ENCODE measurements at regions not wholly inside any gene's neighbourhood (a gene's known extent, or its start where the extent isn't known, plus 50 kb on each side); places are given as distances from the start of the nearest gene placed in this dataset.

GRCh38 chr6:21891080-21891479 lies 297.5 kb downstream of the SOX4 start:
- H3K9me3 ChIP-seq (ENCODE audit: control insufficient read depth, low read depth, low read length), result no peaks in the 10 kb centered on the region
- no peak overlapping the region for H3K4me3 ChIP-seq (ENCODE audit: control insufficient read depth in 2 of 3, extremely low read depth in 1 of 3, insufficient read depth in 2 of 3, low read depth in 1 of 3, low read length in 3 of 3)
- H3K9me1 ChIP-seq (ENCODE audit: control insufficient read depth, extremely low read depth, insufficient read depth, low read length), result no peaks in the 10 kb centered on the region
- no peak overlapping the region for H3K27ac ChIP-seq (ENCODE audit: control insufficient read depth, insufficient read depth, low read length)
- no peaks in the 10 kb centered on the region for H3K36me3 ChIP-seq (ENCODE audit: control insufficient read depth in 2 of 2, extremely low read depth in 1 of 2, insufficient read depth in 2 of 2, low read length in 2 of 2)
- no peaks in the 10 kb centered on the region for H4K20me1 ChIP-seq (ENCODE audit: control insufficient read depth, extremely low read depth, insufficient read depth, low read length)
- H3K27me3 ChIP-seq (ENCODE audit: control insufficient read depth, extremely low read depth, insufficient read depth, low read length), result no peaks in the 10 kb centered on the region
- dilution Hi-C loops (cut with MboI; ENCODE audit: extremely low pct_ligation_motif_present, low sequenced_read_pairs), result no loop called here
- no peaks in the 10 kb centered on the region for H3K79me2 ChIP-seq (ENCODE audit: control insufficient read depth, insufficient read depth, low read length)
- H3K9ac ChIP-seq (ENCODE audit: control insufficient read depth, extremely low read depth, insufficient read depth, low read length), result no peak overlapping the region
- H3K4me2 ChIP-seq (ENCODE audit: control insufficient read depth, extremely low read depth, insufficient read depth, low read depth, low read length), result no peak overlapping the region
- DNase-seq (ENCODE audit: low read depth, low spot score), result no peak
- FAIRE-seq, result no peak
- TF ChIP-seq EZH2 (IDR thresholded peaks at IDR 0.05; ENCODE audit: low read length) (no peak), CTCF (optimal IDR thresholded peaks at IDR 0.05 in 1 of 3, IDR thresholded peaks at IDR 0.05 in 1 of 3, conservative IDR thresholded peaks at IDR 0.05 in 1 of 3; ENCODE audit: extremely low read depth in 1 of 3, insufficient read depth in 2 of 3, low read length in 3 of 3) (no peak)
- no peaks in the 10 kb centered on the region for H3K4me1 ChIP-seq (ENCODE audit: control insufficient read depth, extremely low read depth, insufficient read depth, low read length)
- H2AFZ ChIP-seq (ENCODE audit: control insufficient read depth, low read length), result no peak overlapping the region

GRCh38 chr6:21893793-21894192 lies 300.2 kb downstream of the SOX4 start:
- no peak overlapping the region for H3K9ac ChIP-seq (ENCODE audit: control insufficient read depth, extremely low read depth, insufficient read depth, low read length)
- no peak overlapping the region for H3K4me3 ChIP-seq (ENCODE audit: control insufficient read depth in 2 of 3, extremely low read depth in 1 of 3, insufficient read depth in 2 of 3, low read depth in 1 of 3, low read length in 3 of 3)
- no peaks in the 10 kb centered on the region for H4K20me1 ChIP-seq (ENCODE audit: control insufficient read depth, extremely low read depth, insufficient read depth, low read length)
- no peaks in the 10 kb centered on the region for H3K9me1 ChIP-seq (ENCODE audit: control insufficient read depth, extremely low read depth, insufficient read depth, low read length)
- no peak for TF ChIP-seq CTCF (optimal IDR thresholded peaks at IDR 0.05 in 1 of 3, IDR thresholded peaks at IDR 0.05 in 1 of 3, conservative IDR thresholded peaks at IDR 0.05 in 1 of 3; ENCODE audit: extremely low read depth in 1 of 3, insufficient read depth in 2 of 3, low read length in 3 of 3)
- TF ChIP-seq EZH2 (IDR thresholded peaks at IDR 0.05; ENCODE audit: low read length), result no peak
- no peak overlapping the region for H2AFZ ChIP-seq (ENCODE audit: control insufficient read depth, low read length)
- H3K4me2 ChIP-seq (ENCODE audit: control insufficient read depth, extremely low read depth, insufficient read depth, low read depth, low read length), result no peak overlapping the region
- FAIRE-seq (no peak), DNase-seq (ENCODE audit: low read depth, low spot score) (no peak)
- dilution Hi-C loops (cut with MboI; ENCODE audit: extremely low pct_ligation_motif_present, low sequenced_read_pairs), result no loop called here
- no peaks in the 10 kb centered on the region for H3K79me2 ChIP-seq (ENCODE audit: control insufficient read depth, insufficient read depth, low read length)
- no peaks in the 10 kb centered on the region for H3K36me3 ChIP-seq (ENCODE audit: control insufficient read depth in 2 of 2, extremely low read depth in 1 of 2, insufficient read depth in 2 of 2, low read length in 2 of 2)
- peaks cover 4% of the 10 kb centered on the region for H3K4me1 ChIP-seq (ENCODE audit: control insufficient read depth, extremely low read depth, insufficient read depth, low read length)
- no peaks in the 10 kb centered on the region for H3K27me3 ChIP-seq (ENCODE audit: control insufficient read depth, extremely low read depth, insufficient read depth, low read length)
- no peaks in the 10 kb centered on the region for H3K9me3 ChIP-seq (ENCODE audit: control insufficient read depth, low read depth, low read length)
- no peak overlapping the region for H3K27ac ChIP-seq (ENCODE audit: control insufficient read depth, insufficient read depth, low read length)

Data from keratinocyte (primary cell).